Germinal center (tissue), 1 donor: ENCODE measurements at regions not wholly inside any gene's neighbourhood (a gene's known extent, or its start where the extent isn't known, plus 50 kb on each side); places are given as distances from the start of the nearest gene placed in this dataset.

Source experiments
- DNase-seq: peaks from one replicate; pipeline ENCODE4 v3.0.0; 2012; ENCODE audit warnings: mixed read lengths, low spot score

GRCh38 chr12:11446372-11446771 is 51.0 kb upstream of the PRB2 start:
- DNase-seq: no peak

GRCh38 chr12:11457996-11458645 is 62.8 kb upstream of the PRB2 start:
- no peak for DNase-seq

- DNase-seq: no peak
These were observed 65.1 kb upstream of the PRB2 start for GRCh38 chr12:11460343-11461023.

GRCh38 chr12:11461433-11461832 is 66.1 kb upstream of the PRB2 start:
- no peak for DNase-seq

GRCh38 chr12:11477110-11477509 is 81.7 kb upstream of the PRB2 start:
- no peak for DNase-seq

GRCh38 chr12:11482955-11483354 is 87.6 kb upstream of the PRB2 start:
- no peak for DNase-seq

GRCh38 chr12:11486623-11487444 is 91.5 kb upstream of the PRB2 start:
- peak; percentile 77 for DNase-seq

- no peak for DNase-seq
These were observed 100.9 kb upstream of the PRB2 start for GRCh38 chr12:11496157-11496851.

- no peak for DNase-seq
These were observed 102.1 kb upstream of the PRB2 start for GRCh38 chr12:11497438-11497837.

- peak; percentile 46 for DNase-seq
These were observed 102.6 kb upstream of the PRB2 start for GRCh38 chr12:11497995-11498394.

- peak; percentile 36 for DNase-seq
These were observed 103.2 kb upstream of the PRB2 start for GRCh38 chr12:11498574-11498973.

GRCh38 chr12:11499806-11500187 is 104.4 kb upstream of the PRB2 start:
- DNase-seq: no peak

- peak; percentile 82 for DNase-seq
These were observed 105.0 kb upstream of the PRB2 start for GRCh38 chr12:11500188-11500860.

GRCh38 chr12:11500861-11501230 is 105.5 kb upstream of the PRB2 start:
- no peak for DNase-seq

GRCh38 chr12:11508699-11509098 is 113.3 kb upstream of the PRB2 start:
- DNase-seq: no peak

GRCh38 chr12:11509326-11509725 is 114.0 kb upstream of the PRB2 start:
- DNase-seq: no peak

GRCh38 chr12:11510671-11511070 is 115.3 kb upstream of the PRB2 start:
- no peak for DNase-seq

- no peak for DNase-seq
These were observed 117.9 kb upstream of the PRB2 start for GRCh38 chr12:11513288-11513687.

GRCh38 chr12:11517080-11517479 is 121.7 kb upstream of the PRB2 start:
- DNase-seq: no peak

GRCh38 chr12:11524446-11524845 is 125.0 kb upstream of the ETV6 start:
- DNase-seq: no peak

GRCh38 chr12:11534064-11534463 is 115.4 kb upstream of the ETV6 start:
- no peak for DNase-seq

GRCh38 chr12:11535127-11535526 is 114.3 kb upstream of the ETV6 start:
- DNase-seq: no peak
